ENCODE measurements at regions not wholly inside any gene's neighbourhood (a gene's known extent, or its start where the extent isn't known, plus 50 kb on each side); places are given as distances from the start of the nearest gene placed in this dataset.

DNA sequence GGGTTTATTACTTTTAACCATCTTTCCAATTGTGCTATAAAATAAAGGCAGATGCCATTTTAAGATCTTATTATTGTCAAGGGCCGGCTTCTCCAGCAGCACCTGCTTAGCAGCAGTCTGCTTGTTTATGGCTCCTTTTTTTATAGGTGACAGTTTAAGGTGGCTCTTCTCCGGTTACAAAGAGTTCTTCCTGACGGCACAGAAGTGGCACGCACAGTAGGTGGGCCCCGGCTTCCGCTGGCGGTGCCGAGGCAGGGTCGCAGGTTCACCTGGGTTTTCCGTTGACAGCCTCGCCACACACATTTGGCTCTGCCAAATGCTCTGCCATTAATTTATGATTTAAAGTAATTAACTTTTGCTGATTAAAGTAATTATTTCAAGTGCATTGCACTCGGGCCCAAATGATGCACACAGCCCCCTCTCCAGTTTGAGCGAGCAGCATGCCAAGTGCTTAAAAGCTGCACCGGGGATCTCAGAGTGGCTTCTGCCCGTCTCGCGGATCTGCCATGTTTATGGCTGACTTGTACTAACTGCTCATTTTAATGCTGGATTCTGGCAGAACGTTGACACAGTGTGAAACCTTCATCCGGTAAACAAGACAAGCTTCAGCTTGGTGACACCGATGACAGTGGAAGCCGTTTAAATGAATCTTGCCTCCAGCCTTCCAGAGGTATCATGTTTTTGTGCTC is 355.1 kb upstream of the MKI67 start:
- Histone ChIP-seq H3K27me3 (ENCODE audit: control insufficient read depth, insufficient read depth, low read length) (no peaks in the 10 kb centered on the region), H3K27ac (ENCODE audit: low read depth, low read length) (no peak overlapping the region), H3K9me3 (ENCODE audit: control insufficient read depth, insufficient read depth, low read length) (peaks cover 69% of the 10 kb centered on the region), H3K4me3 (ENCODE audit: low read depth, low read length) (no peak overlapping the region)
- no peak for TF ChIP-seq CTCF (IDR thresholded peaks at IDR 0.05; ENCODE audit: low read depth, low read length)
- ChIA-PET CTCF (no interaction called here), POLR2A (no interaction called here)
- DNase-seq (ENCODE audit: low read depth, low spot score), result no peak

GRCh38 chr10:128482052-128482451 is 355.8 kb upstream of the MKI67 start:
- Histone ChIP-seq H3K27me3 (ENCODE audit: control insufficient read depth, insufficient read depth, low read length) (no peaks in the 10 kb centered on the region), H3K27ac (ENCODE audit: low read depth, low read length) (no peak overlapping the region), H3K9me3 (ENCODE audit: control insufficient read depth, insufficient read depth, low read length) (peaks cover 71% of the 10 kb centered on the region), H3K4me3 (ENCODE audit: low read depth, low read length) (no peak overlapping the region)
- DNase-seq (ENCODE audit: low read depth, low spot score), result no peak
- TF ChIP-seq CTCF (IDR thresholded peaks at IDR 0.05; ENCODE audit: low read depth, low read length), result no peak
- POLR2A ChIA-PET, result no interaction called here
- CTCF ChIA-PET, result no interaction called here

DNA sequence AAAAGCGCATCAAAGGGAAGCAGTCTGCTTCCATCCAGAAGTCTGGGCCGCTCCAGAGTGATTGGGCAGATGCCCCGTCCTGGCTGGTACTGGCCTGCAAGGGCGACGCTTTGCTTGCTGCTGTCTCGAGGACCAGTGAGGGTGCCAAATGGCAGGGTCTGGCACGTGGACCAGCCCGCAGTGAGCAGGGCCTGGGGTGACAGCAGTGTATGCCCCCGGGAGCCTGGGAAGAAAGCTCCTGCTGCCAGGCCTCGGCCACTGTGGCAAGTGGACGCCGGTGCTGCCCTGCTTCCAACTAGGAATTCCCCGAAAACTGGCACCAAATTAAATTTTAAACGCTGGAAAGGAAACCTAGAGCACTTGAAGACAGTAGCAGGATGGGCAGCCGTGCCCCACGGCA is 357.0 kb upstream of the MKI67 start:
- Histone ChIP-seq H3K4me3 (ENCODE audit: low read depth, low read length) (no peak overlapping the region), H3K27me3 (ENCODE audit: control insufficient read depth, insufficient read depth, low read length) (no peaks in the 10 kb centered on the region), H3K9me3 (ENCODE audit: control insufficient read depth, insufficient read depth, low read length) (peaks cover 82% of the 10 kb centered on the region), H3K27ac (ENCODE audit: low read depth, low read length) (no peak overlapping the region)
- ChIA-PET CTCF (no interaction called here), POLR2A (no interaction called here)
- no peak for TF ChIP-seq CTCF (IDR thresholded peaks at IDR 0.05; ENCODE audit: low read depth, low read length)
- DNase-seq (ENCODE audit: low read depth, low spot score), result no peak

- TF ChIP-seq CTCF (IDR thresholded peaks at IDR 0.05; ENCODE audit: low read depth, low read length), result no peak
- Histone ChIP-seq H3K27me3 (ENCODE audit: control insufficient read depth, insufficient read depth, low read length) (no peaks in the 10 kb centered on the region), H3K4me3 (ENCODE audit: low read depth, low read length) (no peak overlapping the region), H3K27ac (ENCODE audit: low read depth, low read length) (no peak overlapping the region), H3K9me3 (ENCODE audit: control insufficient read depth, insufficient read depth, low read length) (peaks cover 85% of the 10 kb centered on the region)
- ChIA-PET POLR2A (no interaction called here), CTCF (no interaction called here)
- no peak for DNase-seq (ENCODE audit: low read depth, low spot score)
Measured at GRCh38 chr10:128484041-128484440, 357.8 kb upstream of the MKI67 start.

GRCh38 chr10:128485701-128486235 is 359.5 kb upstream of the MKI67 start:
- ChIA-PET POLR2A (no interaction called here), CTCF (no interaction called here)
- peaks cover 82% of the 10 kb centered on the region for H3K9me3 ChIP-seq (ENCODE audit: control insufficient read depth, insufficient read depth, low read length)
- DNase-seq (ENCODE audit: low read depth, low spot score), result no peak
- H3K4me3 ChIP-seq (ENCODE audit: low read depth, low read length), result no peak overlapping the region
- no peak for TF ChIP-seq CTCF (IDR thresholded peaks at IDR 0.05; ENCODE audit: low read depth, low read length)
- no peak overlapping the region for H3K27ac ChIP-seq (ENCODE audit: low read depth, low read length)
- H3K27me3 ChIP-seq (ENCODE audit: control insufficient read depth, insufficient read depth, low read length), result no peaks in the 10 kb centered on the region
